ENCODE measurements at regions not wholly inside any gene's neighbourhood (a gene's known extent, or its start where the extent isn't known, plus 50 kb on each side); places are given as distances from the start of the nearest gene placed in this dataset.

- no peak for TF ChIP-seq CTCF (IDR thresholded peaks at IDR 0.05)
- no peak for TF ChIP-seq POLR2AphosphoS5 (IDR thresholded peaks at IDR 0.05; ENCODE audit: insufficient read depth in 1 of 2, low read depth in 1 of 2)
Measured at GRCh38 chr1:183730107-183730724, 74.7 kb upstream of the RGL1 start.
